Tibial nerve (tissue), 4 donors: ENCODE measurements at regions not wholly inside any gene's neighbourhood (a gene's known extent, or its start where the extent isn't known, plus 50 kb on each side); places are given as distances from the start of the nearest gene placed in this dataset.

Source experiments
- DNase-seq, 2 donors: peaks; one replicate each; pipeline ENCODE4 v3.0.0-alpha.2; 2019; ENCODE audit warnings: low spot score in 2 of 2
- H3K27ac ChIP-seq, 4 donors: fragments of 200-600 bp; sonication (generic) in 3 of 4; one replicate each; pipeline ENCODE4 v1.5.1; 2017 to 2019; ENCODE audit warnings: mild to moderate bottlenecking in 1 of 4
- H3K27me3 ChIP-seq, 2 donors: fragments of 200-600 bp; sonication (generic) in 1 of 2; one replicate each; pipeline versions ENCODE4 v1.5.1 to v1.6.0; 2017 to 2019
- H3K36me3 ChIP-seq, 3 donors: fragments of 200-600 bp; sonication (generic); one replicate each; pipeline ENCODE4 v1.5.1; 2018 to 2019
- H3K4me1 ChIP-seq, 4 donors: fragments of 200-600 bp; sonication (generic) in 3 of 4; one replicate each; pipeline ENCODE4 v1.5.1; 2017 to 2019
- H3K4me3 ChIP-seq, 4 donors: fragments of 200-600 bp; sonication (generic) in 3 of 4; one replicate each; pipeline ENCODE4 v1.5.1; 2017 to 2019; ENCODE audit warnings: mild to moderate bottlenecking in 1 of 4, moderate library complexity in 1 of 4
- H3K9me3 ChIP-seq, 4 donors: fragments of 200-600 bp; sonication (generic) in 3 of 4; one replicate each; pipeline ENCODE4 v1.5.1; 2017 to 2019
- EP300 ChIP-seq, 2 donors: sonication (generic); formaldehyde crosslinking; IDR thresholded peaks; one replicate each; pipeline ENCODE4 v1.6.1; 2017; ENCODE audit warnings: antibody characterized with exemption in 2 of 2, mild to moderate bottlenecking in 1 of 2
- POLR2A ChIP-seq, 2 donors: fragments of 450-650 bp; IDR thresholded peaks; one replicate each; pipeline ENCODE4 v1.6.1; 2017; ENCODE audit warnings: antibody characterized with exemption in 2 of 2, mild to moderate bottlenecking in 2 of 2, moderate library complexity in 2 of 2
- WGBS, 2 donors: methylation state at CpG; one replicate each; pipeline ENCODE4 v1.1.5; 2018; 5-methylcytosine and 5-hydroxymethylcytosine counted together
- TF ChIP-seq, protein P1 (sequence below), 5 experiments: fragments of 200-600 bp in 3 of 5; fragments of 450-650 bp in 2 of 5; sonication (generic) in 3 of 5; IDR thresholded peaks; one replicate each; pipeline ENCODE4 v1.5.1; 2016 to 2019; ENCODE audit warnings: antibody characterized with exemption in 5 of 5, mild to moderate bottlenecking in 3 of 5, moderate library complexity in 2 of 5

DNA sequence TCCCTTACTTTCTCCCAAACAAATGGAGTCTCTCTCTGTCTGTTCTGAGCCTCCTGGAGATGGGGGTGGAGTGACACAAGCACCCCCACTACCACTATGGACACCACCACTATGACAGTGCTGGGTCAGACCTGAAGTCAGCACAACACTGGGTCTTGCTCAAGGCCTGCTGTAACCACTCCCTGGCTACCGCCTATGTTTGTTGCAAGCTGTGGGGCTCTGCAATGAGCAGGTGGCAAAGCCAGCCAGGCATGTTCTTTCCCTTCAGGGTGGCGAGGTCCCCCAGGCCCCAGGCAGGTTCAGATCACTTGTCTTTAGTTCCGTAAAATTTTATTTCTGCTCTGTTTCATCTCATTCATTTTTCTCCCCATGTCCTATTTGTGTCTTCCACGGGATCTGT lies 349.8 kb downstream of the TMEM121 start:
- no peaks in the 10 kb centered on the region for H3K4me1 ChIP-seq
- H3K4me3 ChIP-seq: no peak overlapping the region
- H3K27ac ChIP-seq: no peak overlapping the region
- no peaks in the 10 kb centered on the region for H3K27me3 ChIP-seq
- peak in 1 of 2 donors; percentile 3 for DNase-seq
- WGBS, 2 donors: 71 to 76% methylated on average over 4 of the region's 4 CpGs
- H3K9me3 ChIP-seq: peaks cover 0 to 4% (median 0%) of the 10 kb centered on the region in 4 donors
- no peaks in the 10 kb centered on the region for H3K36me3 ChIP-seq
- no peak for TF ChIP-seq EP300 (IDR thresholded peaks at IDR 0.05)
- TF ChIP-seq, protein P1, sequence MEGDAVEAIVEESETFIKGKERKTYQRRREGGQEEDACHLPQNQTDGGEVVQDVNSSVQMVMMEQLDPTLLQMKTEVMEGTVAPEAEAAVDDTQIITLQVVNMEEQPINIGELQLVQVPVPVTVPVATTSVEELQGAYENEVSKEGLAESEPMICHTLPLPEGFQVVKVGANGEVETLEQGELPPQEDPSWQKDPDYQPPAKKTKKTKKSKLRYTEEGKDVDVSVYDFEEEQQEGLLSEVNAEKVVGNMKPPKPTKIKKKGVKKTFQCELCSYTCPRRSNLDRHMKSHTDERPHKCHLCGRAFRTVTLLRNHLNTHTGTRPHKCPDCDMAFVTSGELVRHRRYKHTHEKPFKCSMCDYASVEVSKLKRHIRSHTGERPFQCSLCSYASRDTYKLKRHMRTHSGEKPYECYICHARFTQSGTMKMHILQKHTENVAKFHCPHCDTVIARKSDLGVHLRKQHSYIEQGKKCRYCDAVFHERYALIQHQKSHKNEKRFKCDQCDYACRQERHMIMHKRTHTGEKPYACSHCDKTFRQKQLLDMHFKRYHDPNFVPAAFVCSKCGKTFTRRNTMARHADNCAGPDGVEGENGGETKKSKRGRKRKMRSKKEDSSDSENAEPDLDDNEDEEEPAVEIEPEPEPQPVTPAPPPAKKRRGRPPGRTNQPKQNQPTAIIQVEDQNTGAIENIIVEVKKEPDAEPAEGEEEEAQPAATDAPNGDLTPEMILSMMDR (IDR thresholded peaks at IDR 0.05): no peak
- no peak for TF ChIP-seq POLR2A (IDR thresholded peaks at IDR 0.05)

DNA sequence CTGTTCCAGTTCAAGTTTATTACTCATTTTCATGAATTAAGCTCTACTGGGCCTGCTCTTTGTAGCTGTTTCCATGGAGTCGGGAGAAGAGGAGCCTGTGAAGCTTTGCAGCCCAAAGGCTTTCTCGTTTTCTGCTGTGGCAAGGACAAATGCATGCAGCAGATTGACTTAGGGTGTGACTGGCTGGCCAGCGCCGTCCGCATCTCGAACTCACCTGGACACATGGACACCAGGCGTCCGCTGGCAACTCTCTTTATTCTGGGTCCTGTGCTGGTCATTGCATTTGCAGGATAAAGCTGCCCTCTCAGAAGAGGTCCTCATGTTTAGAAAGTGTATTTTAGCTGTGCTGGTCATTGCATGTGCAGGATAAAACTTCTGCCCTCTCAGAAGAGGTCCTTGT lies 350.4 kb downstream of the TMEM121 start:
- Histone ChIP-seq H3K4me1 (no peaks in the 10 kb centered on the region), H3K9me3 (peaks cover 0 to 4% (median 0%) of the 10 kb centered on the region in 4 donors), H3K4me3 (no peak overlapping the region), H3K27ac (no peak overlapping the region), H3K36me3 (no peaks in the 10 kb centered on the region), H3K27me3 (no peaks in the 10 kb centered on the region)
- WGBS, 2 donors: 84 to 89% methylated on average over 8 of the region's 8 CpGs
- TF ChIP-seq POLR2A (IDR thresholded peaks at IDR 0.05) (no peak), EP300 (IDR thresholded peaks at IDR 0.05) (no peak)
- TF ChIP-seq, protein P1 (IDR thresholded peaks at IDR 0.05): no peak
- peak in 1 of 2 donors; percentile 8 for DNase-seq

DNA sequence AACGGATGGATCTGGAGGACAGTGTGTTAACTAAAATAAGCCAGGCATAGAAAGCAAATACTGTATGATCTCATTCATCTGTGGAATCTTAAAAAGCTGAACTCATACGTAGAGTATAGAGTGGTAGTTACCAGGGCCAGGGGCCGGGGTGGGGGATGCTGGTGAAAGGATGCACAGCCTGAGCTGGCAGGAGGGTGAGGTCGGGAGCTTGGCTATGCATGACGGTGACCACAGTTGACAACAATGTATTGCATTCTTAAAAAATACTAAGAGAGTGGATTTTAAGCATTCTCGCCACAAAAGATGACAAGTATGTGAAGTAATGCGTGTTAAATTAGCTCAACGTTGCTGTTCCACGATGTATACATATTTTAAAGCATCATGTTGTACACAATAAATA lies 351.3 kb downstream of the TMEM121 start:
- Histone ChIP-seq H3K4me3 (no peak overlapping the region), H3K9me3 (peaks cover 0 to 4% (median 0%) of the 10 kb centered on the region in 4 donors), H3K27ac (no peak overlapping the region), H3K27me3 (no peaks in the 10 kb centered on the region), H3K4me1 (no peaks in the 10 kb centered on the region), H3K36me3 (no peaks in the 10 kb centered on the region)
- 87 to 88% methylated on average over 9 of the region's 9 CpGs for WGBS, 2 donors
- TF ChIP-seq, protein P1 (IDR thresholded peaks at IDR 0.05): no peak
- TF ChIP-seq POLR2A (IDR thresholded peaks at IDR 0.05) (no peak), EP300 (IDR thresholded peaks at IDR 0.05) (no peak)
- DNase-seq: no peak

DNA sequence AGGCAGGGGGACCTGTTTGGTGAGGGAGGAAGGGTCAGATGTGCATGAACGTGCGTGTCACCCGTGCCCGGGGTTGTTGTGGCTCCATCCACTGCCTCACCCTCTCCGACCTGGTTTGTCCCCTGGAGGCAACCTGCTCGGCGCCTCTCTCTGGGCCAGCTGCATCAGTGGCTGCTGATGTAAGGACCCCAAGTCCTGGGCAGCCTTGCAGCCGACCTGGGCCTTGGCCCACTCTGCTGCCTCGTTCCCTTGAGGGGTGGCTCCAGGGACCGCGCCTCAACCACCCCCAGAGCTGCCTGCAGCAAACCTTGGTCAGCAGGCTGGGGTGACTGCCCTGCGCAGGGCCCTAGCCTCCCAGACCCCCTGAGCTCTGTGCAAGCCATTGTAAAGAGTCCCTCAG lies 351.7 kb downstream of the TMEM121 start:
- Histone ChIP-seq H3K27ac (no peak overlapping the region), H3K27me3 (no peaks in the 10 kb centered on the region), H3K4me1 (no peaks in the 10 kb centered on the region), H3K36me3 (no peaks in the 10 kb centered on the region), H3K9me3 (peaks cover 0 to 4% (median 0%) of the 10 kb centered on the region in 4 donors), H3K4me3 (no peak overlapping the region)
- peak in 1 of 2 donors; percentile 8 for DNase-seq
- WGBS, 2 donors: 84 to 91% methylated on average over 12 of the region's 12 CpGs
- TF ChIP-seq EP300 (IDR thresholded peaks at IDR 0.05): no peak
- TF ChIP-seq POLR2A (IDR thresholded peaks at IDR 0.05): no peak
- TF ChIP-seq, protein P1 (IDR thresholded peaks at IDR 0.05): no peak

DNA sequence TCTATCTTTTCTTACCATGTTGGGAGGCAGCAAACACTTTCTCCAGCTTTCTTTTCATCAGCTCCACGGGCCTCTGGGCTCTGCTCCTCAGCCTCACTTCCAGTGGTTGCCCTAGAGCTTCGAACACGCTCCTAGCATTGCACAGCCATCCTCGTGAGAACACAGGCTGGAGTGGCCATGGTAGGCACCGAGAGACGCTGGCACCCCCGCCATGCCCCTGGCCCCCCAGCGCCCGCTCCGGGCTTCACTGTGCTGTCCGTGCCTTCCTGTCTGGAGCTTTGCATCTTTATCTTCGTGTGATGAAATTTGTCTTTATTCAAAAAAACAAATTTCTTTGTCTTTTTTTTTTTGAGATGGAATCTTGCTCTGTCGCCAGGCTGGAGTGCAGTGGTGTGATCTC lies 352.2 kb downstream of the TMEM121 start:
- DNase-seq: no peak
- 87 to 90% methylated on average over 13 of the region's 13 CpGs for WGBS, 2 donors
- Histone ChIP-seq H3K9me3 (peaks cover 0 to 4% (median 0%) of the 10 kb centered on the region in 4 donors), H3K27me3 (no peaks in the 10 kb centered on the region), H3K4me1 (no peaks in the 10 kb centered on the region), H3K27ac (no peak overlapping the region), H3K36me3 (no peaks in the 10 kb centered on the region), H3K4me3 (no peak overlapping the region)
- TF ChIP-seq, protein P1 (IDR thresholded peaks at IDR 0.05): no peak
- TF ChIP-seq POLR2A (IDR thresholded peaks at IDR 0.05) (no peak), EP300 (IDR thresholded peaks at IDR 0.05) (no peak)
